Stomach (tissue), 8 donors: ENCODE measurements at regions not wholly inside any gene's neighbourhood (a gene's known extent, or its start where the extent isn't known, plus 50 kb on each side); places are given as distances from the start of the nearest gene placed in this dataset.

Experiments used
- DNase-seq, 2 donors: peaks; one replicate each; pipeline versions ENCODE4 v3.0.0 to v3.0.0-alpha.2; 2013 to 2019
- H3K27ac ChIP-seq, 5 donors: fragments of 200-600 bp in 4 of 5; sonication (generic) in 4 of 5; one replicate each; pipeline ENCODE4 v1.5.1; 2013 to 2019; ENCODE audit warnings: mild to moderate bottlenecking in 1 of 5, moderate library complexity in 1 of 5
- H3K27me3 ChIP-seq, 3 donors: fragments of 200-600 bp; sonication (generic); one replicate each; pipeline ENCODE4 v1.5.1; 2017 to 2019; ENCODE audit warnings: mixed run types in 1 of 3
- H3K36me3 ChIP-seq, 4 donors: fragments of 200-600 bp; sonication (generic); 1 replicate in 3 of 4; 2 replicates in 1 of 4; pipeline ENCODE4 v1.5.1; 2016 to 2019
- H3K4me1 ChIP-seq, 4 donors: fragments of 200-600 bp; sonication (generic); one replicate each; pipeline ENCODE4 v1.5.1; 2016 to 2019
- H3K4me3 ChIP-seq, 4 donors: fragments of 200-600 bp; sonication (generic) in 3 of 4; one replicate each; pipeline ENCODE4 v1.5.1; 2016 to 2019; ENCODE audit warnings: mild to moderate bottlenecking in 1 of 4
- H3K9me3 ChIP-seq, 4 donors: fragments of 200-600 bp; sonication (generic); one replicate each; pipeline ENCODE4 v1.5.1; 2016 to 2019
- EP300 ChIP-seq: sonication (generic); formaldehyde crosslinking; IDR thresholded peaks from one replicate; pipeline ENCODE4 v1.6.1; 2017; ENCODE audit warnings: antibody characterized with exemption
- POLR2A ChIP-seq, 4 donors: fragments of 450-650 bp; IDR thresholded peaks; one replicate each; pipeline ENCODE4 v1.6.1; 2016; ENCODE audit warnings: antibody characterized with exemption in 4 of 4, control low read depth in 2 of 4, mild to moderate bottlenecking in 1 of 4, moderate library complexity in 1 of 4
- POLR2AphosphoS5 ChIP-seq, 3 donors: sonication (generic); formaldehyde crosslinking; IDR thresholded peaks; one replicate each; pipeline ENCODE4 v1.6.1; 2016; ENCODE audit warnings: antibody characterized with exemption in 3 of 3
- WGBS, 5 donors: extraction: QIAGEN DNeasy Blood & Tissue Kit in 3 of 5; methylation state at CpG; one replicate each; pipeline versions ENCODE4 v1.1.5 to v1.1.7; 2013 to 2018; 5-methylcytosine and 5-hydroxymethylcytosine counted together
- intact Hi-C: fragments of 100-400 bp; cut with DNase I; formaldehyde crosslinking; loops from one replicate; pipeline ENCODE4 v1.15.1; 2023; ENCODE audit warnings: low total_unique reads
- TF ChIP-seq, protein P1 (sequence below), 7 experiments: fragments of 450-650 bp in 4 of 7; fragments of 200-600 bp in 3 of 7; sonication (generic) in 3 of 7; IDR thresholded peaks; one replicate each; pipeline ENCODE4 v1.5.1; 2016 to 2019; ENCODE audit warnings: antibody characterized with exemption in 7 of 7, control low read depth in 2 of 7, mild to moderate bottlenecking in 1 of 7
- donor health status: healthy with polysubstance abuse.
- donor health status: Bipolar disorder and iron deficiency.
- donor health status: healthy.

- Histone ChIP-seq H3K27me3 (peaks cover 0 to 9% (median 0%) of the 10 kb centered on the region in 3 donors), H3K9me3 (no peaks in the 10 kb centered on the region), H3K4me3 (no peak overlapping the region), H3K27ac (no peak overlapping the region), H3K36me3 (no peaks in the 10 kb centered on the region), H3K4me1 (no peaks in the 10 kb centered on the region)
- no peak for DNase-seq
- WGBS, 5 donors, result 67 to 78% (median 71%) methylated on average over 1 of the region's 1 CpG
- TF ChIP-seq POLR2AphosphoS5 (IDR thresholded peaks at IDR 0.05) (no peak), POLR2A (IDR thresholded peaks at IDR 0.05) (no peak), EP300 (no peak)
- TF ChIP-seq, protein P1, sequence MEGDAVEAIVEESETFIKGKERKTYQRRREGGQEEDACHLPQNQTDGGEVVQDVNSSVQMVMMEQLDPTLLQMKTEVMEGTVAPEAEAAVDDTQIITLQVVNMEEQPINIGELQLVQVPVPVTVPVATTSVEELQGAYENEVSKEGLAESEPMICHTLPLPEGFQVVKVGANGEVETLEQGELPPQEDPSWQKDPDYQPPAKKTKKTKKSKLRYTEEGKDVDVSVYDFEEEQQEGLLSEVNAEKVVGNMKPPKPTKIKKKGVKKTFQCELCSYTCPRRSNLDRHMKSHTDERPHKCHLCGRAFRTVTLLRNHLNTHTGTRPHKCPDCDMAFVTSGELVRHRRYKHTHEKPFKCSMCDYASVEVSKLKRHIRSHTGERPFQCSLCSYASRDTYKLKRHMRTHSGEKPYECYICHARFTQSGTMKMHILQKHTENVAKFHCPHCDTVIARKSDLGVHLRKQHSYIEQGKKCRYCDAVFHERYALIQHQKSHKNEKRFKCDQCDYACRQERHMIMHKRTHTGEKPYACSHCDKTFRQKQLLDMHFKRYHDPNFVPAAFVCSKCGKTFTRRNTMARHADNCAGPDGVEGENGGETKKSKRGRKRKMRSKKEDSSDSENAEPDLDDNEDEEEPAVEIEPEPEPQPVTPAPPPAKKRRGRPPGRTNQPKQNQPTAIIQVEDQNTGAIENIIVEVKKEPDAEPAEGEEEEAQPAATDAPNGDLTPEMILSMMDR (IDR thresholded peaks at IDR 0.05), result no peak
- intact Hi-C loops, result no loop called here
Measured at GRCh38 chrX:104330966-104331365, 76.2 kb upstream of the ESX1 start.

- no peak overlapping the region for H3K4me3 ChIP-seq
- DNase-seq, result no peak
- intact Hi-C loops, result no loop called here
- H3K27ac ChIP-seq, result no peak overlapping the region
- WGBS, 5 donors, result 87 to 93% (median 89%) methylated on average over 7 of the region's 7 CpGs
- TF ChIP-seq POLR2AphosphoS5 (IDR thresholded peaks at IDR 0.05) (no peak), POLR2A (IDR thresholded peaks at IDR 0.05) (no peak), EP300 (no peak)
- TF ChIP-seq, protein P1 (IDR thresholded peaks at IDR 0.05), result no peak
- peaks cover 0 to 9% (median 0%) of the 10 kb centered on the region in 3 donors for H3K27me3 ChIP-seq
- no peaks in the 10 kb centered on the region for H3K4me1 ChIP-seq
- H3K9me3 ChIP-seq, result no peaks in the 10 kb centered on the region
- H3K36me3 ChIP-seq, result no peaks in the 10 kb centered on the region
Measured at GRCh38 chrX:104329731-104330130, 75.0 kb upstream of the ESX1 start.

DNA sequence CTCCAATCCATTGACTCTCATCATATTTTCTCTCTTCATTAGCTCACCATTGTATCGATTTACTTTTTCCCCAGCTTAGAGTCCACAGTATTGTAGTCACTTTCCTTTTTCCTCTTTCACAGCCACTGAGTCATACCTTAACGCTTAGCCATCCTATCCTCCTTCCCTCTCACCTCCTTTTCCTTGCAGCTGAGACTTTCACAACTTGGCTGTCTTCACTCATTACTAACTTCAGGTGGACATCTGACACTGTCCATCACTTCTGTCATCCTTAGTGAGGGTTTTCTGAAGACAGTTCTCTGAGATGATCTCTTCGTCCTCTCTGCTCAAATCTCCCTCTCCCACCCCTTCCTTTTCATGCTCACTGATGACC, 70.5 kb upstream of the ESX1 start:
- intact Hi-C loops, result no loop called here
- H3K27ac ChIP-seq, result no peak overlapping the region
- no peaks in the 10 kb centered on the region for H3K27me3 ChIP-seq
- no peaks in the 10 kb centered on the region for H3K4me1 ChIP-seq
- H3K4me3 ChIP-seq, result no peak overlapping the region
- TF ChIP-seq, protein P1 (IDR thresholded peaks at IDR 0.05), result no peak
- TF ChIP-seq EP300 (no peak), POLR2AphosphoS5 (IDR thresholded peaks at IDR 0.05) (no peak), POLR2A (IDR thresholded peaks at IDR 0.05) (no peak)
- no peak for DNase-seq
- no peaks in the 10 kb centered on the region for H3K9me3 ChIP-seq
- no peaks in the 10 kb centered on the region for H3K36me3 ChIP-seq
- 64 to 82% (median 73%) methylated on average over 3 of the region's 3 CpGs for WGBS, 5 donors

DNA sequence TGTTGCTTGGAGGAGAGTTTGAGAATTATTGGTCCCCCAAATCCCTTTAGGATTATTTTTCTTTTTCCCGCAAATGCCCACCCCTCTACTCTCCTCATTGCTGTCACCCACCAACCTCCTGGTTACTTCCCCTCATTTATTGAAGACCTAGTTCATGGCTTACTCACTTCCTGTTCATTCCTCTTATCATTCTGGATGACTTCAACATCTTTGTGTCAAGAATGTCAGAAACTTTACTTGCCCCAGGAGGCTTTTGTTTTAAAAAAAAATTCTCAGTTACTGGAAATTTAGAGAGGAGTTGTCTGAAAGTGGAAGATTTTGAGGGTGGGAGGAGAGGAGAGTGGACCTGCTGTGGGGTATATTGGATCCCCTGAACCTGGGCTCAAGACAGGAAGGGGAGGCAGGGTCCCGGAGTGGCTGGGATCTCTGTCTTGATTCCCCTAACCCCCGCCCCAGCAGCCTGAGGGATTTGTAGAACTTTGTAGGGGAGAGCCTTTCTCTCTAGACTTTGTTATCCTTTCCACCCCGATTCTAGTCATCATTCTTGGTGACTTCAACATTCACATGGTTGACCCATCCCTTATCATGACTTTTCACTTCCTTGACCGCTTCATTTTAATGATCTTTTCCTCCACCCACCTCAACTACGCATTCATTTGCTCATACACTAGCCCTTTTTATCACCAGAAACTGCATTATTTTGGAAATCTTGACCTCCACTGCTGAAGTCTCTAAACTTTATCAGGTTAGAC, 69.9 kb upstream of the ESX1 start:
- Histone ChIP-seq H3K27ac (no peak overlapping the region), H3K36me3 (no peaks in the 10 kb centered on the region), H3K4me1 (no peaks in the 10 kb centered on the region), H3K27me3 (no peaks in the 10 kb centered on the region), H3K4me3 (no peak overlapping the region), H3K9me3 (no peaks in the 10 kb centered on the region)
- TF ChIP-seq POLR2AphosphoS5 (IDR thresholded peaks at IDR 0.05) (no peak), EP300 (no peak), POLR2A (IDR thresholded peaks at IDR 0.05) (no peak)
- TF ChIP-seq, protein P1 (IDR thresholded peaks at IDR 0.05), result no peak
- DNase-seq, result no peak
- WGBS, 5 donors, result 76 to 93% (median 86%) methylated on average over 6 of the region's 6 CpGs
- intact Hi-C loops, result no loop called here
